HCT116 (cell line): ENCODE measurements at regions not wholly inside any gene's neighbourhood (a gene's known extent, or its start where the extent isn't known, plus 50 kb on each side); places are given as distances from the start of the nearest gene placed in this dataset.

Experiments used
- CTCF ChIP-seq, 3 experiments: fragments of 200-600 bp in 1 of 3; sonication (generic) in 1 of 3; IDR thresholded peaks in 2 of 3; conservative IDR thresholded peaks in 1 of 3; 2 replicates each; pipeline ENCODE4 v1.5.1; 2012 to 2017; ENCODE audit warnings: low read depth in 2 of 3, low read length in 2 of 3, antibody characterized with exemption in 1 of 3, borderline replicate concordance in 1 of 3, control low read depth in 1 of 3, mild to moderate bottlenecking in 1 of 3, mixed read lengths in 1 of 3, mixed run types in 1 of 3, moderate library complexity in 1 of 3; ENCODE audit not compliant: insufficient read depth in 1 of 3
- EZH2phosphoT487 ChIP-seq: fragments of 200-600 bp; IDR thresholded peaks from 2 replicates; pipeline ENCODE4 v1.6.1; 2018; ENCODE audit warnings: antibody characterized with exemption, borderline replicate concordance
- POLR2A ChIP-seq: IDR thresholded peaks from 2 replicates; pipeline ENCODE4 v1.7.0; 2011; ENCODE audit warnings: borderline replicate concordance; ENCODE audit not compliant: insufficient read depth, insufficient read length; ENCODE audit errors: extremely low read depth
- YY1 ChIP-seq: IDR thresholded peaks from 2 replicates; pipeline ENCODE4 v1.6.1; 2011; ENCODE audit warnings: low read length, low read depth, moderate library complexity, mild to moderate bottlenecking; ENCODE audit not compliant: insufficient replicate concordance; ENCODE audit errors: extremely low read depth

- no peak for TF ChIP-seq CTCF (IDR thresholded peaks at IDR 0.05 in 2 of 3, conservative IDR thresholded peaks at IDR 0.05 in 1 of 3; ENCODE audit: borderline replicate concordance in 1 of 3, insufficient read depth in 1 of 3, low read depth in 2 of 3, low read length in 2 of 3)
- no peak for TF ChIP-seq YY1
- no peak for TF ChIP-seq EZH2phosphoT487
- no peak for TF ChIP-seq POLR2A
Observed at GRCh38 chr5:118711727-118712126, 276.6 kb downstream of the DTWD2 start.
